KOPT-K1 (cell line): ENCODE measurements at regions not wholly inside any gene's neighbourhood (a gene's known extent, or its start where the extent isn't known, plus 50 kb on each side); places are given as distances from the start of the nearest gene placed in this dataset.
"Not testable (repeated sequence)": the region's sequence is repeated elsewhere in the genome, so short reads cannot be mapped to it uniquely, and the experiment has no call there.

Experiments
- H3K27ac ChIP-seq: fragments of 200-600 bp; sonication (generic); 2 replicates; pipeline ENCODE4 v1.5.1; 2016; ENCODE audit warnings: antibody characterized with exemption, mild to moderate bottlenecking, low read depth, low read length; ENCODE audit not compliant: poor library complexity, severe bottlenecking
- H3K36me3 ChIP-seq: fragments of 200-600 bp; sonication (generic); 2 replicates; pipeline ENCODE4 v1.5.1; 2017; ENCODE audit warnings: antibody characterized with exemption, mild to moderate bottlenecking, low read length, moderate library complexity; ENCODE audit not compliant: insufficient read depth
- H3K9me3 ChIP-seq: fragments of 200-600 bp; sonication (generic); 2 replicates; pipeline ENCODE4 v1.5.1; 2017; ENCODE audit warnings: antibody characterized with exemption, low read length, mild to moderate bottlenecking; ENCODE audit not compliant: insufficient read depth, poor library complexity, severe bottlenecking

DNA sequence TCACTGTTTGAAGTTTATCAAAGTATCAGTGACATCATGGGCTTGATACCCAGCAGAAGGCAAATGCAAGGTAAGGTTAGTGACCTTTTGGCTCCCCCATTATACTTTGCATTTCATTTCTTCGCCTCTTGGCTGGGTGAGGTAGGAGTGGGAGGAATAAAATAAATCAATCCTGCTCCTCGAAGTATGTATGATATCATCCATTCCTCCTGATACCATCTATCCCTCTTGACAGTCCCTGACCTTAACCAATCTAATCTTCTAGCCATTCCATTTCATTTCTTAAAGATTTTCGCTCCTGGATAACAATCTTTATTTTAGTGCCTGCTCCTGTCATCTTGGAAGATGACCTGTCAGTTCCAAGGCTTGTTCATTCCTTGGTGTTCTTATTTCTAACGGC is 1083.3 kb downstream of the NXPH1 start:
- H3K9me3 ChIP-seq: no peaks in the 10 kb centered on the region
- H3K27ac ChIP-seq: no peak overlapping the region
- H3K36me3 ChIP-seq: no peaks in the 10 kb centered on the region

DNA sequence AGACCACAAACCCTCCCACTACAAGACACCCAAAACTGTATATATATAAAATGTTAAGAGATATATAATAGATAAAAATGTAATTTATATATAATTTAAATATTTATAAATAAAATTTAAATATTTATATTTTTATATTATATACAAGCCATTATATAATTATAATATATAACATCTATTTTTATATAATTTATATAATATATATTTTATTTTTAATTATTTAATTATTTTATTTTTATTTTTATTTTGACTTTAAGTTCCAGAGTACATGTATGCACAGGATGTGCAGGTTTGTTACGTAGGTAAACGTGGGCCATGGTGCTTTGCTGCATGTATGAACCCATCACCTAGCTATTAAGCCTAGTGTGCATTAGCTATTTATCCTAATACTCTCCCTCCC is 1090.2 kb downstream of the NXPH1 start:
- no peaks in the 10 kb centered on the region for H3K36me3 ChIP-seq
- no peaks in the 10 kb centered on the region for H3K9me3 ChIP-seq
- H3K27ac ChIP-seq: no peak overlapping the region

GRCh38 chr7:9552431-9552830 is 1119.0 kb downstream of the NXPH1 start:
- H3K27ac ChIP-seq, H3K36me3 ChIP-seq, H3K9me3 ChIP-seq: not testable (repeated sequence)

DNA sequence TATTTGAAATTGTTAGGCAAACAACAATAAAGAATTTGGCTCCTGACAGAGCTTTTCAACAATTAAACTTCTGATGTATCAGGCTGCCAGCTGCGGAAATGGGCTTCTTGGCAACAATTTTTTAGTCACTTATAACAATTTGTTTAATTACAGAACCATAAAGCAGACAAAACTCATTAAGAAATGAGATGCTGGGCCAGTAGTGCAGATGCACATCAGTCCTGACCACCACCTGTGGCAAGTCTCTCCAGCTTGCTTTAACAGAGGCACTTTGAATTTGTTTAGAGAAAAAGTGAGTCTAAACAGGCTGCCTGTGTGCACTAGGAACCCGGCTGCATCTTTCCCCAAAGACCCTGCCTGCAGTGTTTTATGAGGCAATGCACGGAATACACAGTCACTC is 1124.4 kb downstream of the NXPH1 start:
- Histone ChIP-seq H3K27ac (no peak overlapping the region), H3K9me3 (no peaks in the 10 kb centered on the region), H3K36me3 (no peaks in the 10 kb centered on the region)

DNA sequence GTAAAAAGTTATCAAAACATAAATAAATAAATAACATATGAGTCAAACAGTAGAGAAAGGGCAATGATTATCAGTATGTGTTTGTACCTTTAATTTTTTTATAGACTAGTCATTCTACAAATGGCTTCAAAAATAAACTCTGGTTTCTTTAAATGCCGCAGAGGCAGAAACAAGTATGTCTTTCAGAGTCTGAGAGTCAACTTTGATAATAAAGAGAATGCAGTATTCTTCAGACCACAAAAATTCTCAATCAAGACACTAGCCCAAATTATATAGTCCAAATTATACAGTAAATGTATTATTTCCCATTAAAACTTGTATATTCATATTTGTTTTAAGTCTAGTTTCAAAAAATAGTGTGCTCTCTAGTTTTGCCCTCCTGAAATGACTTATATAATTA is 1142.3 kb downstream of the NXPH1 start:
- no peaks in the 10 kb centered on the region for H3K36me3 ChIP-seq
- H3K27ac ChIP-seq: no peak overlapping the region
- H3K9me3 ChIP-seq: no peaks in the 10 kb centered on the region

DNA sequence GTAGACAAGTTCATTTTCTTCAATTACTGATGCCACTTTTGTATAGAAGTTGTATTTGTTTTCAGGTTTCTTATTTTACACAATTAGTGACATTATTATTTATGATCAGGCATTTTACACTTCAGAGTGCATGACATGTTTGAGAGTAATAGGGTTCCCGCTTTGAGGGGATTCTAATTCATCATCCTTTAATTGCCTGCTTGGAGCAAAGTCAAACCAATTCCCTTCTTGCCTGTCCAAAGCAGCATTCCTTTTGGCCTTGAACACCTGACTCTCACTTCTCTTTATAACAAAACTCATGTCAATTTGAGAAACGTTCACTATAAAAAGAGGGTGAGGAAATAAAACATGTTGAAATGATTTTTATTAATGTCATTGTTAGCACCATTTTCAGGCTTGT is 1149.4 kb downstream of the NXPH1 start:
- Histone ChIP-seq H3K36me3 (no peaks in the 10 kb centered on the region), H3K27ac (no peak overlapping the region), H3K9me3 (no peaks in the 10 kb centered on the region)

DNA sequence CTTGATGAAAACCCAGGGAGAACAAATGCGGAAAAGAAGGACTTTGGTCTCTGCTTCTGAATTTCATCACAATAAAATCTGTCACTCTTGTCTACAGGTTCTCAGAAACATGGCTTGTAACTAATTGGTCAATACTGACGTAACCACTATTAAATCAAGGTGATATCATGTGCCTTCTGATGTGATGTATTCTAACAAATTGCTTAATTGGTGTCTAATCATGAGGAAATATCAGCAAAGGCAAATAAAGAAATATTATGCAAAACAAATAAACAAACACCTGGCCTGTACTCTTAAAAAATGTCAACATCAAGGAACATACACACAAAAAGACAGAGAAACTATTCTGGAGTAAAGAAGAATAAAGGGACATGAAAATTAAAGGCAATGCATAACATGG is 1165.0 kb downstream of the NXPH1 start:
- Histone ChIP-seq H3K9me3 (no peaks in the 10 kb centered on the region), H3K27ac (no peak overlapping the region), H3K36me3 (no peaks in the 10 kb centered on the region)

GRCh38 chr7:9600974-9601373 is 1167.6 kb downstream of the NXPH1 start:
- H3K27ac ChIP-seq: no peak overlapping the region
- no peaks in the 10 kb centered on the region for H3K9me3 ChIP-seq
- no peaks in the 10 kb centered on the region for H3K36me3 ChIP-seq

GRCh38 chr7:9603291-9603690 is 1169.9 kb downstream of the NXPH1 start:
- Histone ChIP-seq H3K27ac (no peak overlapping the region), H3K36me3 (no peaks in the 10 kb centered on the region), H3K9me3 (no peaks in the 10 kb centered on the region)

GRCh38 chr7:9608560-9608959 is 1175.2 kb downstream of the NXPH1 start:
- no peak overlapping the region for H3K27ac ChIP-seq
- no peaks in the 10 kb centered on the region for H3K36me3 ChIP-seq
- H3K9me3 ChIP-seq: no peaks in the 10 kb centered on the region

GRCh38 chr7:9620899-9621298 is 1187.5 kb downstream of the NXPH1 start:
- H3K27ac ChIP-seq: not testable (repeated sequence)

GRCh38 chr7:9621306-9621902 is 1188.0 kb downstream of the NXPH1 start:
- H3K27ac ChIP-seq, H3K36me3 ChIP-seq, H3K9me3 ChIP-seq: not testable (repeated sequence)

More at GRCh38 chr7:9620899-9621298, 1187.5 kb downstream of the NXPH1 start:
- not testable (repeated sequence) for H3K9me3 ChIP-seq, H3K36me3 ChIP-seq

- Histone ChIP-seq H3K27ac (no peak overlapping the region), H3K36me3 (no peaks in the 10 kb centered on the region), H3K9me3 (no peaks in the 10 kb centered on the region)
These were observed 1188.5 kb downstream of the NXPH1 start for GRCh38 chr7:9621927-9622326.

DNA sequence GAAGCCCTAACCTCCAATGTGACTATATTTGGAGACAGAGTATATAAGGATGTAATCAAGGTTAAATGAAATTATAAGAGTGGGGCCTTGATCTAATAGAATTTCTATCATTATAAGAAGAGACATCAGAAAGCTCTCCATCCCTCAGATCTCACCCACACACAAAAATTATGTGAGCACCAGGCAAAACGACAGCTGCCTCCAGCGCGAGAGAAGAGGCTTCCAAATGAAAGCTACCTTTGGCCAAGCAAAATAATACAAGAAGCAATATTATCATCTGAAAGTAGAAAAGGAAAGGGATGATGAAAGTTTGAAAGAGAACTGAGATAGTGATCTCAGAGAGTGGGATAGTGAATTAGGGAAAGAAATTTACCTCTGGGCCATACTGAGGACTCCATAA is 1192.5 kb downstream of the NXPH1 start:
- Histone ChIP-seq H3K27ac (no peak overlapping the region), H3K36me3 (no peaks in the 10 kb centered on the region)

DNA sequence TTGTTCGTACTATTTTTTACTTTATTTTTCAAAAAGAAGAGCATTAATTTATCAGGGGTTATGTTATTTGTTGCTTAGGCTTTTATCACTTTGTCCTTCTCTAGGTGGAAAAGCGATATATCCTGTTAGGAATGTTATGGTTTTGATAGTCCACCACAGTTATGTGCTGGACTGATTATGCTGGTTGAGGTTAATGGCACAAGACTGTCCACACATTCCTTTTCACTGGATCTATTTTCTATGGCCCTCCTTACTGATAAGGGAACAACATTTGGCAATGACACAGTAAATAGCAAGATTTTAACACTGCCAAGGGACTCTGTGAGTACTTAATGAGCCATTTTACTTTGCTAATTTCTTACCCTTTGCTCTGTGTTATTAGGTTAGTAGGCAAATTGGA is 1212.3 kb downstream of the NXPH1 start:
- H3K36me3 ChIP-seq: no peaks in the 10 kb centered on the region
- no peaks in the 10 kb centered on the region for H3K9me3 ChIP-seq
- H3K27ac ChIP-seq: no peak overlapping the region

More for the DNA sequence above, 1192.5 kb downstream of the NXPH1 start:
- H3K9me3 ChIP-seq: no peaks in the 10 kb centered on the region

GRCh38 chr7:9657257-9657656 is 1223.8 kb downstream of the NXPH1 start:
- H3K27ac ChIP-seq: no peak overlapping the region
- no peaks in the 10 kb centered on the region for H3K9me3 ChIP-seq
- H3K36me3 ChIP-seq: no peaks in the 10 kb centered on the region
